ENCODE measurements at regions not wholly inside any gene's neighbourhood (a gene's known extent, or its start where the extent isn't known, plus 50 kb on each side); places are given as distances from the start of the nearest gene placed in this dataset.

DNA sequence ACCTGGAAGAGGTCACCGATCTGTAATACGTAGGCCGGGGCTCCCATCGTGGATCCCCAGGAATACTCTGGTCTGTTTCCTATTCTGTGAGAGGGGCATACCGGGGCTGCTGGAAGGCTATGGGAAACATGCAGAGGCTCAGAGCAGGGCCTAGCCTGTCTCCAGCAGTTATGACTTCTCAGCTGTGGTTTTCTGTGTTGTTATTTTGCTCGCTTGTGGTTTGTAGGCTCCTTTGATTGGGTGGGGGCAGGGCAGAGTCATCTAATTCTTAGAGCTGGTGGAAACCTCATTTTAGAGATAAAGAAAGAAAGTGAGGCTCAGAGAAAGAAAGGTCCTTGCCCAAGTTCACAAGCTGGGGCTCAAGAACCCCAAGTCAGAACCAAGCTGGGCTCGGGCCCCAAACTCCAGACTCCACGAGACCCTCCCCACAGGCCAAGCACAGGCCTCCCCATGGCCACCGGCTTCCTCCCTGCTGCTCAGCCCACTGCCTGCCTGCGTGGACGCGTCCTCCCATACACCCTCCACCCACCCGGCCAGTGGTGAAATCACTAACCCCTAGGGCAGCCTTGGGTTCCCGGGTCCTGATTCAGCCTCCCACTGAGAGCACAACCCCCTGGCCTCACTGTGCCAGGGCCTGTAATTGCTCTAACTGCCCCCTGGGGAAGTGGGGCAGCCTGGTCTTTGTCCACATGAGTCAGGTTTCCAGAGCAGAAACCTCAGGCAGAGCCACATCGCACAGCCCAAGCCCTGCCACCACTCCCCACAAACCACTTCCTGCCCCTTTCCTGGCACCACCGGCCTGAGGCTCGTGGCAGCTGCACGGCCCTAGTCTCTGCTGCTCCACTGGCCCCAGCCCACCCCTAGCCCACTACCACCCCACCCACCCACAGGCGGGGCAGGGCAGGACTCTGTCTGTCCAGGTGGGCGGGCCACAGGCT, 270.8 kb downstream of the UACA start:
- ChIA-PET POLR2A (interaction anchor here (2.4 kb wide), 1 partner anchor 12 kb away, joined by 17 read pairs; no protein-coding TSS in a partner anchor), SMC1A (ENCODE audit: uncharacterized antibody, unreplicated experiment) (interaction anchor here (0.6 to 3.3 kb wide), 9 partner anchors 10 to 741 kb away, joined by 3 to 24 read pairs (median 3); no protein-coding TSS in a partner anchor), RAD21 (ENCODE audit: unreplicated experiment) (interaction anchor here (0.6 to 3.6 kb wide), 4 partner anchors 12 to 21 kb away, joined by 3 to 42 read pairs (median 3); no protein-coding TSS in a partner anchor), CTCF (interaction anchor here (0.5 to 3.3 kb wide), 4 partner anchors 11 to 402 kb away, joined by 3 to 22 read pairs (median 4); no protein-coding TSS in a partner anchor)
- FAIRE-seq = peak; percentile 27
- Histone ChIP-seq H2AFZ (ENCODE audit: control insufficient read depth, low read depth, low read length) (0 out of 2 replicates have a peak overlapping the region, but pooled peaks have one; percentile 9), H3K9me3 (replicated peaks; ENCODE audit: control insufficient read depth, insufficient read depth, low read length) (no peaks in the 10 kb centered on the region), H3K27ac (ENCODE audit: control insufficient read depth, insufficient read depth) (peak overlapping the region; percentile 87), H3K27me3 (replicated peaks in 1 of 2; ENCODE audit: control insufficient read depth in 2 of 2, insufficient read depth in 2 of 2, low read length in 1 of 2) (no peaks in the 10 kb centered on the region; a peak in 1 of 4 replicates), H3K79me2 (ENCODE audit: control insufficient read depth, insufficient read depth, low read length) (no peaks in the 10 kb centered on the region), H3K4me2 (ENCODE audit: control insufficient read depth, insufficient read depth) (peak overlapping the region; percentile 92), H3K36me3 (ENCODE audit: control insufficient read depth in 2 of 2, insufficient read depth in 2 of 2, low read length in 1 of 2) (no peaks in the 10 kb centered on the region), H3K4me3 (peak overlapping the region; percentile 55; the same call in 1 of the 2 replicates), H3K9ac (ENCODE audit: control insufficient read depth, insufficient read depth, low read length) (peak overlapping the region; percentile 49; the same call in 1 of the 2 replicates), H4K20me1 (ENCODE audit: control insufficient read depth, insufficient read depth) (no peaks in the 10 kb centered on the region), H3K4me1 (ENCODE audit: control insufficient read depth, insufficient read depth, low read length) (peaks cover 52% of the 10 kb centered on the region)
- peak; percentile 81 for ATAC-seq
- in situ Hi-C loops (cut with MboI) (no loop called here), intact Hi-C loops (cut with micrococcal nuclease; ENCODE audit: unreplicated experiment) (loop anchor here (1.0 kb wide), 1 partner anchor 12 kb away; no protein-coding TSS in a partner anchor)
- no peak for DNase-seq (ENCODE audit: low read depth, low spot score)
- WGBS (ENCODE audit: insufficient coverage, insufficient replicate concordance, low lambda C conversion rate, missing lambda C conversion rate) = 1% methylated on average over 18 of the region's 20 CpGs
- BruUV-seq (replicated peaks) = no TSS peak
- TF ChIP-seq, protein P1, sequence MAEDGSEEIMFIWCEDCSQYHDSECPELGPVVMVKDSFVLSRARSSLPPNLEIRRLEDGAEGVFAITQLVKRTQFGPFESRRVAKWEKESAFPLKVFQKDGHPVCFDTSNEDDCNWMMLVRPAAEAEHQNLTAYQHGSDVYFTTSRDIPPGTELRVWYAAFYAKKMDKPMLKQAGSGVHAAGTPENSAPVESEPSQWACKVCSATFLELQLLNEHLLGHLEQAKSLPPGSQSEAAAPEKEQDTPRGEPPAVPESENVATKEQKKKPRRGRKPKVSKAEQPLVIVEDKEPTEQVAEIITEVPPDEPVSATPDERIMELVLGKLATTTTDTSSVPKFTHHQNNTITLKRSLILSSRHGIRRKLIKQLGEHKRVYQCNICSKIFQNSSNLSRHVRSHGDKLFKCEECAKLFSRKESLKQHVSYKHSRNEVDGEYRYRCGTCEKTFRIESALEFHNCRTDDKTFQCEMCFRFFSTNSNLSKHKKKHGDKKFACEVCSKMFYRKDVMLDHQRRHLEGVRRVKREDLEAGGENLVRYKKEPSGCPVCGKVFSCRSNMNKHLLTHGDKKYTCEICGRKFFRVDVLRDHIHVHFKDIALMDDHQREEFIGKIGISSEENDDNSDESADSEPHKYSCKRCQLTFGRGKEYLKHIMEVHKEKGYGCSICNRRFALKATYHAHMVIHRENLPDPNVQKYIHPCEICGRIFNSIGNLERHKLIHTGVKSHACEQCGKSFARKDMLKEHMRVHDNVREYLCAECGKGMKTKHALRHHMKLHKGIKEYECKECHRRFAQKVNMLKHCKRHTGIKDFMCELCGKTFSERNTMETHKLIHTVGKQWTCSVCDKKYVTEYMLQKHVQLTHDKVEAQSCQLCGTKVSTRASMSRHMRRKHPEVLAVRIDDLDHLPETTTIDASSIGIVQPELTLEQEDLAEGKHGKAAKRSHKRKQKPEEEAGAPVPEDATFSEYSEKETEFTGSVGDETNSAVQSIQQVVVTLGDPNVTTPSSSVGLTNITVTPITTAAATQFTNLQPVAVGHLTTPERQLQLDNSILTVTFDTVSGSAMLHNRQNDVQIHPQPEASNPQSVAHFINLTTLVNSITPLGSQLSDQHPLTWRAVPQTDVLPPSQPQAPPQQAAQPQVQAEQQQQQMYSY (CRISPR knock-in tag; IDR thresholded peaks at IDR 0.05) = no peak
- peak; percentile 36; the same call in 1 of the 2 replicates for TF ChIP-seq FOXK2 (IDR thresholded peaks at IDR 0.05)
- no peak for TF ChIP-seq POLR2AphosphoS5 (IDR thresholded peaks at IDR 0.05; ENCODE audit: low read length)
- no peak for TF ChIP-seq STAT3 (IDR thresholded peaks at IDR 0.05; ENCODE audit: low read depth, low read length)
- TF ChIP-seq ZSCAN29 (IDR thresholded peaks at IDR 0.05) = peak; percentile 96
- no peak for TF ChIP-seq KDM1A (IDR thresholded peaks at IDR 0.05; ENCODE audit: borderline replicate concordance)
- TF ChIP-seq TCF7 (IDR thresholded peaks at IDR 0.05; ENCODE audit: borderline replicate concordance) = peak; percentile 67; the same call in 1 of the 2 replicates
- TF ChIP-seq, protein P2, sequence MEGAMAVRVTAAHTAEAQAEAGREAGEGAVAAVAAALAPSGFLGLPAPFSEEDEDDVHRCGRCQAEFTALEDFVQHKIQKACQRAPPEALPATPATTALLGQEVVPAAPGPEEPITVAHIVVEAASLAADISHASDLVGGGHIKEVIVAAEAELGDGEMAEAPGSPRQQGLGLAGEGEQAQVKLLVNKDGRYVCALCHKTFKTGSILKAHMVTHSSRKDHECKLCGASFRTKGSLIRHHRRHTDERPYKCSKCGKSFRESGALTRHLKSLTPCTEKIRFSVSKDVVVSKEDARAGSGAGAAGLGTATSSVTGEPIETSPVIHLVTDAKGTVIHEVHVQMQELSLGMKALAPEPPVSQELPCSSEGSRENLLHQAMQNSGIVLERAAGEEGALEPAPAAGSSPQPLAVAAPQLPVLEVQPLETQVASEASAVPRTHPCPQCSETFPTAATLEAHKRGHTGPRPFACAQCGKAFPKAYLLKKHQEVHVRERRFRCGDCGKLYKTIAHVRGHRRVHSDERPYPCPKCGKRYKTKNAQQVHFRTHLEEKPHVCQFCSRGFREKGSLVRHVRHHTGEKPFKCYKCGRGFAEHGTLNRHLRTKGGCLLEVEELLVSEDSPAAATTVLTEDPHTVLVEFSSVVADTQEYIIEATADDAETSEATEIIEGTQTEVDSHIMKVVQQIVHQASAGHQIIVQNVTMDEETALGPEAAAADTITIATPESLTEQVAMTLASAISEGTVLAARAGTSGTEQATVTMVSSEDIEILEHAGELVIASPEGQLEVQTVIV (IDR thresholded peaks at IDR 0.05; ENCODE audit: borderline replicate concordance, partially characterized antibody) = no peak
- TF ChIP-seq CHD4 (IDR thresholded peaks at IDR 0.05) = no peak
- TF ChIP-seq HDGF (IDR thresholded peaks at IDR 0.05) = no peak; the same call in none of the 2 replicates
- TF ChIP-seq NR2C2 (IDR thresholded peaks at IDR 0.05; ENCODE audit: borderline replicate concordance, control insufficient read depth, insufficient read length, low read depth) = no peak
- TF ChIP-seq, protein P3, sequence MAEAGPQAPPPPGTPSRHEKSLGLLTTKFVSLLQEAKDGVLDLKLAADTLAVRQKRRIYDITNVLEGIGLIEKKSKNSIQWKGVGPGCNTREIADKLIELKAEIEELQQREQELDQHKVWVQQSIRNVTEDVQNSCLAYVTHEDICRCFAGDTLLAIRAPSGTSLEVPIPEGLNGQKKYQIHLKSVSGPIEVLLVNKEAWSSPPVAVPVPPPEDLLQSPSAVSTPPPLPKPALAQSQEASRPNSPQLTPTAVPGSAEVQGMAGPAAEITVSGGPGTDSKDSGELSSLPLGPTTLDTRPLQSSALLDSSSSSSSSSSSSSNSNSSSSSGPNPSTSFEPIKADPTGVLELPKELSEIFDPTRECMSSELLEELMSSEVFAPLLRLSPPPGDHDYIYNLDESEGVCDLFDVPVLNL (IDR thresholded peaks at IDR 0.05; ENCODE audit: low read depth, low read length) = no peak
- TF ChIP-seq STAT1 (conservative IDR thresholded peaks at IDR 0.05) = no peak
- TF ChIP-seq BRCA1 (IDR thresholded peaks at IDR 0.05; ENCODE audit: low read depth, low read length) = no peak
- TF ChIP-seq SUPT20H (IDR thresholded peaks at IDR 0.05; ENCODE audit: borderline replicate concordance, control insufficient read depth, low read depth, low read length) = no peak
